ENCODE measurements at regions not wholly inside any gene's neighbourhood (a gene's known extent, or its start where the extent isn't known, plus 50 kb on each side); places are given as distances from the start of the nearest gene placed in this dataset.
A peak's percentile ranks its signal among the peaks of the same experiment; 100 is the strongest.

GRCh38 chr4:26214994-26215393 lies 105.8 kb upstream of the RBPJ start:
- no peak overlapping the region for H3K27ac ChIP-seq
- no peak overlapping the region for H3K4me3 ChIP-seq
- peaks cover 0 to 18% (median 0%) of the 10 kb centered on the region in 9 donors for H3K27me3 ChIP-seq
- no peak for DNase-seq
- intact Hi-C loops (cut with DNase I) = no loop called here
- ATAC-seq = no peak
- H3K4me1 ChIP-seq = peaks cover 0 to 22% (median 0%) of the 10 kb centered on the region in 12 donors
- TF ChIP-seq CTCF (IDR thresholded peaks at IDR 0.05) (no peak), POLR2A (IDR thresholded peaks at IDR 0.05) (no peak)
- H3K36me3 ChIP-seq = no peaks in the 10 kb centered on the region
- H3K9me3 ChIP-seq = no peaks in the 10 kb centered on the region

- Histone ChIP-seq H3K4me1 (peaks cover 0 to 22% (median 0%) of the 10 kb centered on the region in 12 donors), H3K4me3 (no peak overlapping the region), H3K27ac (no peak overlapping the region), H3K36me3 (no peaks in the 10 kb centered on the region), H3K9me3 (no peaks in the 10 kb centered on the region), H3K27me3 (peaks cover 0 to 18% (median 0%) of the 10 kb centered on the region in 9 donors)
- intact Hi-C loops (cut with DNase I) = no loop called here
- WGBS, 4 donors = 79 to 90% (median 87%) methylated on average over 6 to 7 of the region's 7 CpGs
- ATAC-seq (no peak), DNase-seq (no peak)
- no peak for TF ChIP-seq CTCF (IDR thresholded peaks at IDR 0.05)
- no peak for TF ChIP-seq POLR2A (IDR thresholded peaks at IDR 0.05)
These were observed 105.1 kb upstream of the RBPJ start for GRCh38 chr4:26215725-26216124.

GRCh38 chr4:26217481-26217880 lies 103.3 kb upstream of the RBPJ start:
- ATAC-seq = no peak

More at GRCh38 chr4:26217481-26217880, 103.3 kb upstream of the RBPJ start:
- peaks cover 0 to 22% (median 0%) of the 10 kb centered on the region in 12 donors for H3K4me1 ChIP-seq
- H3K27ac ChIP-seq = peak overlapping the region in 4 of 12 donors; percentile 32 to 85 (median 48)
- no peak overlapping the region for H3K4me3 ChIP-seq
- 84 to 94% (median 91%) methylated on average over 6 of the region's 6 CpGs for WGBS, 4 donors
- peaks cover 0 to 7% (median 0%) of the 10 kb centered on the region in 9 donors for H3K27me3 ChIP-seq
- TF ChIP-seq CTCF (IDR thresholded peaks at IDR 0.05) (no peak), POLR2A (IDR thresholded peaks at IDR 0.05) (no peak)
- H3K36me3 ChIP-seq = no peaks in the 10 kb centered on the region
- H3K9me3 ChIP-seq = no peaks in the 10 kb centered on the region
- intact Hi-C loops (cut with DNase I) = no loop called here
- DNase-seq = no peak

All from heart left ventricle (tissue), 16 donors.